Hepatocyte (in vitro differentiated cells): ENCODE measurements at regions not wholly inside any gene's neighbourhood (a gene's known extent, or its start where the extent isn't known, plus 50 kb on each side); places are given as distances from the start of the nearest gene placed in this dataset.
A peak's percentile ranks its signal among the peaks of the same experiment; 100 is the strongest.

Experiments used
- DNase-seq: peaks from one replicate; pipeline ENCODE4 v3.0.0-alpha.2; 2016; ENCODE audit warnings: low spot score
- H2AFZ ChIP-seq: fragments of 200-600 bp; sonication (generic); 2 replicates; pipeline ENCODE4 v1.6.0; 2016; ENCODE audit warnings: antibody characterized with exemption, mild to moderate bottlenecking
- H3K27ac ChIP-seq: fragments of 200-600 bp; sonication (generic); 2 replicates; pipeline ENCODE4 v1.5.1; 2016; ENCODE audit warnings: mild to moderate bottlenecking
- H3K27me3 ChIP-seq: fragments of 200-600 bp; sonication (generic); 2 replicates; pipeline ENCODE4 v1.6.1; 2016
- H3K36me3 ChIP-seq: fragments of 200-600 bp; sonication (generic); replicated peaks from 2 replicates; pipeline ENCODE4 v1.5.1; 2016; ENCODE audit warnings: low read depth; ENCODE audit not compliant: insufficient read depth
- H3K4me1 ChIP-seq: fragments of 200-600 bp; sonication (generic); 2 replicates; pipeline ENCODE4 v1.5.1; 2016; ENCODE audit warnings: mild to moderate bottlenecking, moderate library complexity; ENCODE audit not compliant: insufficient read depth
- H3K4me2 ChIP-seq: fragments of 200-600 bp; sonication (generic); 2 replicates; pipeline ENCODE4 v1.6.0; 2016
- H3K4me3 ChIP-seq: fragments of 200-600 bp; sonication (generic); 2 replicates; pipeline ENCODE4 v1.5.1; 2016; ENCODE audit warnings: mild to moderate bottlenecking
- H3K79me2 ChIP-seq: fragments of 200-600 bp; sonication (generic); 2 replicates; pipeline ENCODE4 v1.6.0; 2017; ENCODE audit warnings: mild to moderate bottlenecking
- H3K9me2 ChIP-seq: fragments of 200-600 bp; sonication (generic); replicated peaks from 2 replicates; pipeline ENCODE4 v1.6.0; 2017; ENCODE audit warnings: mild to moderate bottlenecking; ENCODE audit not compliant: insufficient read depth
- H3K9me3 ChIP-seq: fragments of 200-600 bp; sonication (generic); 2 replicates; pipeline ENCODE4 v1.5.1; 2016; ENCODE audit warnings: low read depth, mild to moderate bottlenecking
- H4K20me1 ChIP-seq: fragments of 200-600 bp; sonication (generic); 2 replicates; pipeline ENCODE4 v1.6.0; 2016; ENCODE audit warnings: mild to moderate bottlenecking; ENCODE audit not compliant: insufficient read depth, poor library complexity, severe bottlenecking
- EZH2 ChIP-seq: fragments of 200-600 bp; sonication (generic); IDR thresholded peaks from 2 replicates; pipeline ENCODE4 v1.6.1; 2016; ENCODE audit warnings: antibody characterized with exemption, mild to moderate bottlenecking, borderline replicate concordance
- EZH2phosphoT487 ChIP-seq: fragments of 200-600 bp; sonication (generic); IDR thresholded peaks from one replicate; pipeline ENCODE4 v1.6.1; 2018; ENCODE audit warnings: antibody characterized with exemption, mild to moderate bottlenecking, low read depth, moderate library complexity; ENCODE audit not compliant: unreplicated experiment, severe bottlenecking
- WGBS: methylation state at CpG from one replicate; pipeline ENCODE4 v1.1.6; 2016; ENCODE audit warnings: low lambda C conversion rate; ENCODE audit errors: missing lambda C conversion rate; 5-methylcytosine and 5-hydroxymethylcytosine counted together
- TF ChIP-seq, protein P1 (sequence below): fragments of 200-600 bp; sonication (generic); IDR thresholded peaks from 2 replicates; pipeline ENCODE4 v1.5.1; 2016; ENCODE audit warnings: antibody characterized with exemption, mild to moderate bottlenecking; ENCODE audit not compliant: poor library complexity

DNA sequence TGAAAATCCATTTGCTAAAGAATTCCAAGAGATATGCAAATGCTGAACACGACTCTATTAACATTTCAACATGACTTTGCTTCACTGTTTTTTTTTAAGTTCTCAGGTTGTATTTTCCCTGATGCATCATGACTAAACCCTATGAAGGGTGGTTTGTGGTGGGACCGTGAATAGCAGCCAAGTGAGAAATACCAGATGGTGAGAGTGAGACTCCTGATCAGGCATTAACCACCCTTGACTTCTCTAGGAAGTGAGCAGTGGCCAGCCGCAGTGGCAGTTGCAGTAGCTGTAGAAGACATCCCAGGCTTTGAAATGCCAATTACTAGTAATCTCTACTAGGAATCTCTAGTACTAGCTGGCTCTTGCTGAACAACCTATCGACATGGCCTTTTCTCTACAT is 383.4 kb downstream of the FAM133A start:
- WGBS = 68% methylated on average over 4 of the region's 4 CpGs
- Histone ChIP-seq H2AFZ (no peak overlapping the region), H3K4me3 (no peak overlapping the region), H3K36me3 (no peaks in the 10 kb centered on the region), H3K4me1 (peaks cover 10% of the 10 kb centered on the region), H3K9me3 (no peaks in the 10 kb centered on the region), H3K27ac (no peak overlapping the region), H3K4me2 (no peak overlapping the region), H3K27me3 (no peaks in the 10 kb centered on the region), H3K9me2 (no peaks in the 10 kb centered on the region), H3K79me2 (no peaks in the 10 kb centered on the region), H4K20me1 (no peaks in the 10 kb centered on the region)
- DNase-seq = no peak
- TF ChIP-seq, protein P1, sequence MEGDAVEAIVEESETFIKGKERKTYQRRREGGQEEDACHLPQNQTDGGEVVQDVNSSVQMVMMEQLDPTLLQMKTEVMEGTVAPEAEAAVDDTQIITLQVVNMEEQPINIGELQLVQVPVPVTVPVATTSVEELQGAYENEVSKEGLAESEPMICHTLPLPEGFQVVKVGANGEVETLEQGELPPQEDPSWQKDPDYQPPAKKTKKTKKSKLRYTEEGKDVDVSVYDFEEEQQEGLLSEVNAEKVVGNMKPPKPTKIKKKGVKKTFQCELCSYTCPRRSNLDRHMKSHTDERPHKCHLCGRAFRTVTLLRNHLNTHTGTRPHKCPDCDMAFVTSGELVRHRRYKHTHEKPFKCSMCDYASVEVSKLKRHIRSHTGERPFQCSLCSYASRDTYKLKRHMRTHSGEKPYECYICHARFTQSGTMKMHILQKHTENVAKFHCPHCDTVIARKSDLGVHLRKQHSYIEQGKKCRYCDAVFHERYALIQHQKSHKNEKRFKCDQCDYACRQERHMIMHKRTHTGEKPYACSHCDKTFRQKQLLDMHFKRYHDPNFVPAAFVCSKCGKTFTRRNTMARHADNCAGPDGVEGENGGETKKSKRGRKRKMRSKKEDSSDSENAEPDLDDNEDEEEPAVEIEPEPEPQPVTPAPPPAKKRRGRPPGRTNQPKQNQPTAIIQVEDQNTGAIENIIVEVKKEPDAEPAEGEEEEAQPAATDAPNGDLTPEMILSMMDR = no peak
- TF ChIP-seq EZH2 (no peak), EZH2phosphoT487 (no peak)

DNA sequence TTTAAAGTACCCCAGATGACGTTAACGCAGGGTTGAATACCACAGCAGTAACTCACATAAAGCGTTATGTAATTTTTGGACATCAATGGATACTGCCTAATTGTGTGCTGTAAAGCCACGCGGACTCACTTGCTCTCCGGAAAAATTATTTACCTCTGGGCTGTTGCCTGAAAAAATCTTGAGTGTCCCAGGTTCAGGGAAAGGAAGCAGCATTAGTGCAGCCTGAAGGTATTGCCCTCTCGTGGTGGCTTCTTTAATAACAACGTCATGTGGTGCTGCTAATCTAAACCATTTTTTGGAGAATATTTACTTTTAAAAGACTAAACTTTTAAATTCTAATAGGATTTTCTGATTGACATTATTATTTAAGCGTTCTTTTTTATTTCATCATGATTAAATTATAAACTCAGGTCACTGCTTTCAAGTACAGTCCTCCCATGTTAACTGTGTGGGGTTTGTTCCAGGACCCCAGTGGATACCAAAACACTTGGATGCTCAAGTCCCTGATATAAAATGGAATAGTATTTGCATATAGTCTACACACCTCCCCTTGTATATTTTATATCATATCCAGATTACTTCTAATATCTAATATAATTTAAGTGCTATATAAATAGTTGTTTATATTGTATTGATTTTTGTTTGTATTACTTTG is 384.8 kb downstream of the FAM133A start:
- Histone ChIP-seq H3K9me2 (no peaks in the 10 kb centered on the region), H3K27ac (no peak overlapping the region), H3K4me2 (peak overlapping the region; percentile 70), H2AFZ (peak overlapping the region; percentile 21), H3K4me3 (no peak overlapping the region), H4K20me1 (no peaks in the 10 kb centered on the region), H3K27me3 (no peaks in the 10 kb centered on the region), H3K9me3 (no peaks in the 10 kb centered on the region), H3K79me2 (no peaks in the 10 kb centered on the region), H3K4me1 (peaks cover 8% of the 10 kb centered on the region), H3K36me3 (no peaks in the 10 kb centered on the region)
- TF ChIP-seq, protein P1 = peak; percentile 84
- TF ChIP-seq EZH2phosphoT487 = no peak
- 15% methylated on average over 9 of the region's 9 CpGs for WGBS
- DNase-seq = peak; percentile 76

DNA sequence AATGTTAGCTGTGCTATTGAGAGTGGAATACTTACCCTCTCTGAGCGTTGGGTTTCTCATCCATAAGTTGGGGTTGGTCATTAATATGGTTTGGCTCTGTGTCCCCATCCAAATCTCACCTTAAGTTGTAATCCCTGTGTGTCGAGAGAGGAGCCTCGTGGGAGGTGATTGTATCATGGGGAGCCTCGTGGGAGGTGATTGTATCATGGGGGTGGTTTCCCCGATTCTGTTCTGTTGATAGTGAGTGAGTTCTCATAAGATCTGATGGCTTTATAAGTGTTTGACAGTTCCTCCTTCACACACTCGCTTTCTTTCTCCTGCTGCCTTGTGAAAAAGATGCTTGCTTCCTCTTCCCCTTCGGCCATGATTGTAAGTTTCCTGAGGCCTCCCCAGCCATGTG is 391.1 kb downstream of the FAM133A start:
- WGBS = 86% methylated on average over 7 of the region's 7 CpGs
- H3K27ac ChIP-seq = no peak overlapping the region
- H3K79me2 ChIP-seq = no peaks in the 10 kb centered on the region
- TF ChIP-seq EZH2phosphoT487 = no peak
- no peak for TF ChIP-seq EZH2
- TF ChIP-seq, protein P1 = no peak
- no peak overlapping the region for H2AFZ ChIP-seq
- no peak overlapping the region for H3K4me3 ChIP-seq
- no peaks in the 10 kb centered on the region for H3K27me3 ChIP-seq
- H3K9me3 ChIP-seq = no peaks in the 10 kb centered on the region
- H3K4me2 ChIP-seq = no peak overlapping the region
- no peaks in the 10 kb centered on the region for H3K9me2 ChIP-seq
- no peaks in the 10 kb centered on the region for H3K36me3 ChIP-seq
- H3K4me1 ChIP-seq = no peaks in the 10 kb centered on the region
- H4K20me1 ChIP-seq = no peaks in the 10 kb centered on the region
- no peak for DNase-seq

DNA sequence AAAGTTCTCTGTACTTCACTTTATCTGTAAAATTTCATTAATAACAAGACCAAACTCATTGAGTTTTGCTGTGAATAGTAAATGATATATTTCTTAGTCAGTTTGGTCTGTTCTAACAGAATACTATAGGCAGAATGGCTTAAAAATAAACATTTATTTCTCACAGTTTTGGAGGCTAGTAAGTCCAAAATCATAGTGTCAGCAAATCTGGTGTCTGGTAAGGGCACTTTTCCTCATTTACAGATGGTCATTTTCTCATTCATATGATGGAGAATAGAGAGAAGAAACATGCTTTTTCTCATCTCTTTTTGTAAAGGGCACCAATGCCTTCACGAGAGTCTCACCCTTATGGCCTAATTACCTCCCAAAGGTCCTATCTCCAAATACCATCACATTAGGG is 415.1 kb downstream of the FAM133A start:
- no peaks in the 10 kb centered on the region for H3K9me2 ChIP-seq
- H3K4me3 ChIP-seq = no peak overlapping the region
- H2AFZ ChIP-seq = no peak overlapping the region
- TF ChIP-seq EZH2phosphoT487 (no peak), EZH2 (no peak)
- TF ChIP-seq, protein P1 = no peak
- H3K27ac ChIP-seq = peak overlapping the region; percentile 78
- WGBS = 77% methylated on average over 1 of the region's 1 CpG
- no peaks in the 10 kb centered on the region for H4K20me1 ChIP-seq
- H3K4me2 ChIP-seq = no peak overlapping the region
- H3K27me3 ChIP-seq = no peaks in the 10 kb centered on the region
- no peaks in the 10 kb centered on the region for H3K79me2 ChIP-seq
- H3K4me1 ChIP-seq = no peaks in the 10 kb centered on the region
- no peaks in the 10 kb centered on the region for H3K9me3 ChIP-seq
- H3K36me3 ChIP-seq = no peaks in the 10 kb centered on the region
- DNase-seq = no peak
